ENCODE measurements at regions not wholly inside any gene's neighbourhood (a gene's known extent, or its start where the extent isn't known, plus 50 kb on each side); places are given as distances from the start of the nearest gene placed in this dataset.

DNA sequence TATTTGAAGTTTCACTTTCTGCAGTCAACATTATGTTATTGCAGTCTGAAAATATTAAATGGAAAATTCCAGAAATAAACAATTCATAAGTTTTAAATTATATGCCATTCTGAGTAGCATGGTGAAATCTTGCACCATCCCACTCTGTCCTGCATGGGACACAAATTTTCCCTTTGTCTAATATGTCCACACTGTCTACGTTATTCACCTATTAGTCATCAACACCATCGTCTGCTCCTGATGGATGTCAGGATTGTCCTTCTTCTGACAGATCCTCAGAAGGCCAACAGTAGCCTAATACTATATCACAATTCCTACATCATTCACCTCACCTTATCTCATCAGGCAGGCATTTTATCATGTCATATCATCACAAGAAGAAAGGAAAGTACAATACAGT lies 163.1 kb downstream of the TXNL1 start:
- TF ChIP-seq SIN3A (IDR thresholded peaks at IDR 0.05; ENCODE audit: borderline replicate concordance, insufficient read depth, low read length), result no peak
- no peak for TF ChIP-seq TAF1 (IDR thresholded peaks at IDR 0.05; ENCODE audit: borderline replicate concordance, insufficient read depth, low read length)
- TF ChIP-seq POLR2AphosphoS5 (IDR thresholded peaks at IDR 0.05; ENCODE audit: low read depth, low read length), result no peak
- no peak for TF ChIP-seq FOXP2 (optimal IDR thresholded peaks at IDR 0.05; ENCODE audit: borderline replicate concordance, extremely low read depth, extremely low read length, insufficient read depth)
- TF ChIP-seq, protein P1, sequence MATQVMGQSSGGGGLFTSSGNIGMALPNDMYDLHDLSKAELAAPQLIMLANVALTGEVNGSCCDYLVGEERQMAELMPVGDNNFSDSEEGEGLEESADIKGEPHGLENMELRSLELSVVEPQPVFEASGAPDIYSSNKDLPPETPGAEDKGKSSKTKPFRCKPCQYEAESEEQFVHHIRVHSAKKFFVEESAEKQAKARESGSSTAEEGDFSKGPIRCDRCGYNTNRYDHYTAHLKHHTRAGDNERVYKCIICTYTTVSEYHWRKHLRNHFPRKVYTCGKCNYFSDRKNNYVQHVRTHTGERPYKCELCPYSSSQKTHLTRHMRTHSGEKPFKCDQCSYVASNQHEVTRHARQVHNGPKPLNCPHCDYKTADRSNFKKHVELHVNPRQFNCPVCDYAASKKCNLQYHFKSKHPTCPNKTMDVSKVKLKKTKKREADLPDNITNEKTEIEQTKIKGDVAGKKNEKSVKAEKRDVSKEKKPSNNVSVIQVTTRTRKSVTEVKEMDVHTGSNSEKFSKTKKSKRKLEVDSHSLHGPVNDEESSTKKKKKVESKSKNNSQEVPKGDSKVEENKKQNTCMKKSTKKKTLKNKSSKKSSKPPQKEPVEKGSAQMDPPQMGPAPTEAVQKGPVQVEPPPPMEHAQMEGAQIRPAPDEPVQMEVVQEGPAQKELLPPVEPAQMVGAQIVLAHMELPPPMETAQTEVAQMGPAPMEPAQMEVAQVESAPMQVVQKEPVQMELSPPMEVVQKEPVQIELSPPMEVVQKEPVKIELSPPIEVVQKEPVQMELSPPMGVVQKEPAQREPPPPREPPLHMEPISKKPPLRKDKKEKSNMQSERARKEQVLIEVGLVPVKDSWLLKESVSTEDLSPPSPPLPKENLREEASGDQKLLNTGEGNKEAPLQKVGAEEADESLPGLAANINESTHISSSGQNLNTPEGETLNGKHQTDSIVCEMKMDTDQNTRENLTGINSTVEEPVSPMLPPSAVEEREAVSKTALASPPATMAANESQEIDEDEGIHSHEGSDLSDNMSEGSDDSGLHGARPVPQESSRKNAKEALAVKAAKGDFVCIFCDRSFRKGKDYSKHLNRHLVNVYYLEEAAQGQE (IDR thresholded peaks at IDR 0.05; ENCODE audit: insufficient read depth in 1 of 2, low read depth in 2 of 2, low read length in 2 of 2), result no peak

- TF ChIP-seq TAF1 (IDR thresholded peaks at IDR 0.05; ENCODE audit: borderline replicate concordance, insufficient read depth, low read length), result no peak
- no peak for TF ChIP-seq FOXP2 (optimal IDR thresholded peaks at IDR 0.05; ENCODE audit: borderline replicate concordance, extremely low read depth, extremely low read length, insufficient read depth)
- TF ChIP-seq, protein P1 (IDR thresholded peaks at IDR 0.05; ENCODE audit: insufficient read depth in 1 of 2, low read depth in 2 of 2, low read length in 2 of 2), result no peak
- no peak for TF ChIP-seq SIN3A (IDR thresholded peaks at IDR 0.05; ENCODE audit: borderline replicate concordance, insufficient read depth, low read length)
- no peak for TF ChIP-seq POLR2AphosphoS5 (IDR thresholded peaks at IDR 0.05; ENCODE audit: low read depth, low read length)
Measured at GRCh38 chr18:56473400-56474024, 164.9 kb downstream of the TXNL1 start.

DNA sequence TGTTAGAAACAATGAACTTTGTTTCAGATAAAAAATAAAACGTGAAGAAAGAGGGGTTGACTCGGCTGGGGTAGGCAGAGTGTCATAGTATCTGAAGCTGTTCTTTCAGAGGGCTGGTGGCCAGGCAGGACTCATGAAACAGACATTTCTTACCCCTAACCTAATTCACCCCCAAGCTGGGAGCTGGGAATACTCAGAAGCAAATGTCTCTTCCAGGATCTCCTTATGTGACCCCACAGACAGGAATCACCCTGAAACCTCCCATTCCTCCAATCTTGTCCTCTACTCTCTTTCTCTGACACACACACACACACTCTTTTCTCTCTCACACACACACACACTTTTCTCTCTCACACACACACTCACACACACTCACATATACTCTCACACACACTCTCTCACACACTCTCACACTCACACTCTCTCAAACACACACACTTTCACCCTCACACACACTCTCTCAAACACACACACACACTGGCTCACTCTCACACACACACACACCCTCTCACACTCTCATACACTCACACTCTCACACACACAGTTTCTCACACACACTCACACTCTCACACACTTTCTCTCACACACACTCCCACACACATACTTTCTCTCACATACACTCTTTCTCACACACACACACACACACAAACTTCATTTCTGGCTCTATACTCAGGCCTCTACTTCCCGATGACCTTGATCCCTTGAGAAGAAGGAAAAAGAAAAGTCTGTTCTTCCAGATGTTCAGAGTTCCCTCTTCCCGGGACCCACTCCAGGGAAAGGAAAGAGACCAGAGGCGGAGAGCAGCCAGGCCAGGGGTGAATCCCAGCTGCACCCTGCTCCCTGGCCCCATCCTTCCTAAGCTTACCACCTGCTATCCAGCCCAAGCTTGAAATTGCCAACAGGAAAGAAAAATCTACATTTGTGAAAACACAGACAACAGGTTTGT lies 167.7 kb downstream of the TXNL1 start:
- no peak for TF ChIP-seq SIN3A (IDR thresholded peaks at IDR 0.05; ENCODE audit: borderline replicate concordance, insufficient read depth, low read length)
- TF ChIP-seq, protein P1 (IDR thresholded peaks at IDR 0.05; ENCODE audit: insufficient read depth in 1 of 2, low read depth in 2 of 2, low read length in 2 of 2), result no peak
- no peak for TF ChIP-seq TAF1 (IDR thresholded peaks at IDR 0.05; ENCODE audit: borderline replicate concordance, insufficient read depth, low read length)
- TF ChIP-seq POLR2AphosphoS5 (IDR thresholded peaks at IDR 0.05; ENCODE audit: low read depth, low read length), result no peak
- no peak for TF ChIP-seq FOXP2 (optimal IDR thresholded peaks at IDR 0.05; ENCODE audit: borderline replicate concordance, extremely low read depth, extremely low read length, insufficient read depth)

GRCh38 chr18:56469582-56469981 lies 168.8 kb downstream of the TXNL1 start:
- TF ChIP-seq POLR2AphosphoS5 (IDR thresholded peaks at IDR 0.05; ENCODE audit: low read depth, low read length) (no peak), TAF1 (IDR thresholded peaks at IDR 0.05; ENCODE audit: borderline replicate concordance, insufficient read depth, low read length) (no peak), SIN3A (IDR thresholded peaks at IDR 0.05; ENCODE audit: borderline replicate concordance, insufficient read depth, low read length) (no peak), FOXP2 (optimal IDR thresholded peaks at IDR 0.05; ENCODE audit: borderline replicate concordance, extremely low read depth, extremely low read length, insufficient read depth) (no peak)
- TF ChIP-seq, protein P1 (IDR thresholded peaks at IDR 0.05; ENCODE audit: insufficient read depth in 1 of 2, low read depth in 2 of 2, low read length in 2 of 2), result no peak

Measured in PFSK-1 (cell line).